ENCODE measurements at regions not wholly inside any gene's neighbourhood (a gene's known extent, or its start where the extent isn't known, plus 50 kb on each side); places are given as distances from the start of the nearest gene placed in this dataset.

DNA sequence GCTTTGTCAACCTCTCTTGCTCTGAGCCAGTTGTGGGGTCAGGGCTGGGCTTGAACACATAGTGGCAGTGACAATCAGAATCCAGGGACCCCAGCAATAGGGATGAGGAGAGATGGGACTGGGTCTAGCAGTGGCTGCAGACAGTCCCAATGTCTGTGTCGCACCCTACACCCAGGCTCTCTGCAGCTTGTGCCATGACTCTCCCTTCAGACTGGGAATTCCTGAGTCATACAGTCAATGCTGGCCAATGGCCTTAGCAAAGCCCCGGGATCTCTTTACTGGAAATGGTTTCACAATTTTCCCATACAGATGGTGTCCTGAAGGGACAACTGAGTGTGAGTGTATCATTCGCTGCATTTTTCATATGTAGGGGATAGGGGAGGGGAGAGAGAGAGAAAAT is 74.2 kb upstream of the CELF4 start (continued):
- TF ChIP-seq, protein P1, sequence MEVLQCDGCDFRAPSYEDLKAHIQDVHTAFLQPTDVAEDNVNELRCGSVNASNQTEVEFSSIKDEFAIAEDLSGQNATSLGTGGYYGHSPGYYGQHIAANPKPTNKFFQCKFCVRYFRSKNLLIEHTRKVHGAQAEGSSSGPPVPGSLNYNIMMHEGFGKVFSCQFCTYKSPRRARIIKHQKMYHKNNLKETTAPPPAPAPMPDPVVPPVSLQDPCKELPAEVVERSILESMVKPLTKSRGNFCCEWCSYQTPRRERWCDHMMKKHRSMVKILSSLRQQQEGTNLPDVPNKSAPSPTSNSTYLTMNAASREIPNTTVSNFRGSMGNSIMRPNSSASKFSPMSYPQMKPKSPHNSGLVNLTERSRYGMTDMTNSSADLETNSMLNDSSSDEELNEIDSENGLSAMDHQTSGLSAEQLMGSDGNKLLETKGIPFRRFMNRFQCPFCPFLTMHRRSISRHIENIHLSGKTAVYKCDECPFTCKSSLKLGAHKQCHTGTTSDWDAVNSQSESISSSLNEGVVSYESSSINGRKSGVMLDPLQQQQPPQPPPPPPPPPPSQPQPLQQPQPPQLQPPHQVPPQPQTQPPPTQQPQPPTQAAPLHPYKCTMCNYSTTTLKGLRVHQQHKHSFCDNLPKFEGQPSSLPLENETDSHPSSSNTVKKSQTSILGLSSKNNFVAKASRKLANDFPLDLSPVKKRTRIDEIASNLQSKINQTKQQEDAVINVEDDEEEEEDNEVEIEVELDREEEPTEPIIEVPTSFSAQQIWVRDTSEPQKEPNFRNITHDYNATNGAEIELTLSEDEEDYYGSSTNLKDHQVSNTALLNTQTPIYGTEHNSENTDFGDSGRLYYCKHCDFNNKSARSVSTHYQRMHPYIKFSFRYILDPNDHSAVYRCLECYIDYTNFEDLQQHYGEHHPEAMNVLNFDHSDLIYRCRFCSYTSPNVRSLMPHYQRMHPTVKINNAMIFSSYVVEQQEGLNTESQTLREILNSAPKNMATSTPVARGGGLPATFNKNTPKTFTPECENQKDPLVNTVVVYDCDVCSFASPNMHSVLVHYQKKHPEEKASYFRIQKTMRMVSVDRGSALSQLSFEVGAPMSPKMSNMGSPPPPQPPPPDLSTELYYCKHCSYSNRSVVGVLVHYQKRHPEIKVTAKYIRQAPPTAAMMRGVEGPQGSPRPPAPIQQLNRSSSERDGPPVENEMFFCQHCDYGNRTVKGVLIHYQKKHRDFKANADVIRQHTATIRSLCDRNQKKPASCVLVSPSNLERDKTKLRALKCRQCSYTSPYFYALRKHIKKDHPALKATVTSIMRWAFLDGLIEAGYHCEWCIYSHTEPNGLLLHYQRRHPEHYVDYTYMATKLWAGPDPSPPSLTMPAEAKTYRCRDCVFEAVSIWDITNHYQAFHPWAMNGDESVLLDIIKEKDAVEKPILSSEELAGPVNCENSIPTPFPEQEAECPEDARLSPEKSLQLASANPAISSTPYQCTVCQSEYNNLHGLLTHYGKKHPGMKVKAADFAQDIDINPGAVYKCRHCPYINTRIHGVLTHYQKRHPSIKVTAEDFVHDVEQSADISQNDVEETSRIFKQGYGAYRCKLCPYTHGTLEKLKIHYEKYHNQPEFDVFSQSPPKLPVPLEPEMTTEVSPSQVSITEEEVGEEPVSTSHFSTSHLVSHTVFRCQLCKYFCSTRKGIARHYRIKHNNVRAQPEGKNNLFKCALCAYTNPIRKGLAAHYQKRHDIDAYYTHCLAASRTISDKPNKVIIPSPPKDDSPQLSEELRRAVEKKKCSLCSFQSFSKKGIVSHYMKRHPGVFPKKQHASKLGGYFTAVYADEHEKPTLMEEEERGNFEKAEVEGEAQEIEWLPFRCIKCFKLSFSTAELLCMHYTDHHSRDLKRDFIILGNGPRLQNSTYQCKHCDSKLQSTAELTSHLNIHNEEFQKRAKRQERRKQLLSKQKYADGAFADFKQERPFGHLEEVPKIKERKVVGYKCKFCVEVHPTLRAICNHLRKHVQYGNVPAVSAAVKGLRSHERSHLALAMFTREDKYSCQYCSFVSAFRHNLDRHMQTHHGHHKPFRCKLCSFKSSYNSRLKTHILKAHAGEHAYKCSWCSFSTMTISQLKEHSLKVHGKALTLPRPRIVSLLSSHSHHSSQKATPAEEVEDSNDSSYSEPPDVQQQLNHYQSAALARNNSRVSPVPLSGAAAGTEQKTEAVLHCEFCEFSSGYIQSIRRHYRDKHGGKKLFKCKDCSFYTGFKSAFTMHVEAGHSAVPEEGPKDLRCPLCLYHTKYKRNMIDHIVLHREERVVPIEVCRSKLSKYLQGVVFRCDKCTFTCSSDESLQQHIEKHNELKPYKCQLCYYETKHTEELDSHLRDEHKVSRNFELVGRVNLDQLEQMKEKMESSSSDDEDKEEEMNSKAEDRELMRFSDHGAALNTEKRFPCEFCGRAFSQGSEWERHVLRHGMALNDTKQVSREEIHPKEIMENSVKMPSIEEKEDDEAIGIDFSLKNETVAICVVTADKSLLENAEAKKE (CRISPR knock-in tag; IDR thresholded peaks at IDR 0.05): no peak

DNA sequence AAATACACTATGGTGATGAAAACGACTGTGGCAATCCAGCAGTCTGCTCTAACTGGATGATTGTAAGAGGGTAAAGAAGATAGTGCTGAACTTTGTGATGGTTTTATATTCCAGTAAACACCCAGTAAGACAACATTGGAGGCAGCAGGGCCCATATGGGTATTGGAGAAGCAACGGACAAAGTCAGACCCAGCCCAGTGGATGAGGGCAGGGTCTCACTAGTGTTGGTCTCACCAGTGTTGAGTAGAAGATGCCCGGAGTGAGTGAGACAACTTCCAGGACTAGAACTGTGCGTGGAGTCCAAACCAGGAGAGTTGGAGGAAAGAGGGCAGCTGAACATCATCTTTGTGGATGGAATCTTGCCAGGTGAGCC is 71.9 kb upstream of the CELF4 start:
- Mint-ChIP-seq H3K9me3 (no peaks in the 10 kb centered on the region), H3K27me3 (ENCODE audit: insufficient read depth, low read depth, poor library complexity) (peaks cover 8% of the 10 kb centered on the region), H3K36me3 (ENCODE audit: low read depth) (no peaks in the 10 kb centered on the region), H3K4me1 (peaks cover 20% of the 10 kb centered on the region), H3K27ac (no peak overlapping the region), H3K4me3 (no peak overlapping the region)
- Histone ChIP-seq H3K9me2 (ENCODE audit: insufficient read depth) (peaks cover 29% of the 10 kb centered on the region), H2AFZ (no peak overlapping the region), H3K4me1 (ENCODE audit: insufficient read depth) (0 out of 2 replicates have a peak, but pooled peaks cover 4% of the 10 kb centered on the region), H3K36me3 (ENCODE audit: insufficient read depth) (no peaks in the 10 kb centered on the region), H3K4me2 (no peak overlapping the region), H3K27ac (ENCODE audit: low read depth) (no peak overlapping the region), H3F3A (replicated peaks; ENCODE audit: low read depth) (no peaks in the 10 kb centered on the region), H3K79me2 (replicated peaks; ENCODE audit: insufficient read depth) (no peaks in the 10 kb centered on the region), H4K20me1 (replicated peaks; ENCODE audit: insufficient read depth) (no peaks in the 10 kb centered on the region), H3K27me3 (ENCODE audit: insufficient read depth) (no peaks in the 10 kb centered on the region), H3K4me3 (no peak overlapping the region)
- ATAC-seq: no peak
- DNase-seq (ENCODE audit: low spot score): no peak
- no peak for TF ChIP-seq POLR2AphosphoS5 (IDR thresholded peaks at IDR 0.05; ENCODE audit: low read depth)
- TF ChIP-seq NANOG (IDR thresholded peaks at IDR 0.05; ENCODE audit: borderline replicate concordance): no peak
- TF ChIP-seq EZH2phosphoT487 (IDR thresholded peaks at IDR 0.05; ENCODE audit: unreplicated experiment): no peak
- TF ChIP-seq EZH2 (IDR thresholded peaks at IDR 0.05; ENCODE audit: low read depth, unreplicated experiment): no peak
- no peak for TF ChIP-seq ZNF331 (CRISPR knock-in tag; IDR thresholded peaks at IDR 0.05; ENCODE audit: low read depth)
- TF ChIP-seq, protein P2, sequence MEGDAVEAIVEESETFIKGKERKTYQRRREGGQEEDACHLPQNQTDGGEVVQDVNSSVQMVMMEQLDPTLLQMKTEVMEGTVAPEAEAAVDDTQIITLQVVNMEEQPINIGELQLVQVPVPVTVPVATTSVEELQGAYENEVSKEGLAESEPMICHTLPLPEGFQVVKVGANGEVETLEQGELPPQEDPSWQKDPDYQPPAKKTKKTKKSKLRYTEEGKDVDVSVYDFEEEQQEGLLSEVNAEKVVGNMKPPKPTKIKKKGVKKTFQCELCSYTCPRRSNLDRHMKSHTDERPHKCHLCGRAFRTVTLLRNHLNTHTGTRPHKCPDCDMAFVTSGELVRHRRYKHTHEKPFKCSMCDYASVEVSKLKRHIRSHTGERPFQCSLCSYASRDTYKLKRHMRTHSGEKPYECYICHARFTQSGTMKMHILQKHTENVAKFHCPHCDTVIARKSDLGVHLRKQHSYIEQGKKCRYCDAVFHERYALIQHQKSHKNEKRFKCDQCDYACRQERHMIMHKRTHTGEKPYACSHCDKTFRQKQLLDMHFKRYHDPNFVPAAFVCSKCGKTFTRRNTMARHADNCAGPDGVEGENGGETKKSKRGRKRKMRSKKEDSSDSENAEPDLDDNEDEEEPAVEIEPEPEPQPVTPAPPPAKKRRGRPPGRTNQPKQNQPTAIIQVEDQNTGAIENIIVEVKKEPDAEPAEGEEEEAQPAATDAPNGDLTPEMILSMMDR (conservative IDR thresholded peaks at IDR 0.05; ENCODE audit: low read depth in 2 of 2): no peak
- TF ChIP-seq STAT1 (IDR thresholded peaks at IDR 0.05; ENCODE audit: unreplicated experiment): no peak
- TF ChIP-seq, protein P1 (CRISPR knock-in tag; IDR thresholded peaks at IDR 0.05): no peak
- no peak for TF ChIP-seq ZNF114 (CRISPR knock-in tag; IDR thresholded peaks at IDR 0.05)

All from GM23338 (cell line).